Spleen (tissue), 11 donors: ENCODE measurements at regions not wholly inside any gene's neighbourhood (a gene's known extent, or its start where the extent isn't known, plus 50 kb on each side); places are given as distances from the start of the nearest gene placed in this dataset.
A peak's percentile ranks its signal among the peaks of the same experiment; 100 is the strongest.

Experiments
- DNase-seq: peaks from one replicate; pipeline ENCODE4 v3.0.0-alpha.2; 2020
- H3K27ac ChIP-seq, 8 donors: fragments of 200-600 bp; sonication (generic) in 7 of 8; 1 replicate in 4 of 8; 2 replicates in 4 of 8; pipeline versions ENCODE4 v1.5.0 to v1.8.0; 2016 to 2021; ENCODE audit warnings: inconsistent platforms in 4 of 8, mild to moderate bottlenecking in 4 of 8, moderate library complexity in 1 of 8
- H3K27me3 ChIP-seq, 7 donors: fragments of 200-600 bp; sonication (generic) in 6 of 7; replicated peaks in 1 of 7; 1 replicate in 4 of 7; 2 replicates in 3 of 7; pipeline versions ENCODE4 v1.5.0 to v1.8.0; 2016 to 2021; ENCODE audit warnings: inconsistent platforms in 3 of 7, mild to moderate bottlenecking in 1 of 7
- H3K36me3 ChIP-seq, 6 donors: fragments of 200-600 bp; sonication (generic) in 5 of 6; 1 replicate in 4 of 6; 2 replicates in 2 of 6; pipeline versions ENCODE4 v1.5.0 to v1.8.0; 2016 to 2021; ENCODE audit warnings: inconsistent platforms in 2 of 6
- H3K4me1 ChIP-seq, 6 donors: fragments of 200-600 bp; sonication (generic) in 5 of 6; 1 replicate in 3 of 6; 2 replicates in 3 of 6; pipeline versions ENCODE4 v1.5.0 to v1.8.0; 2016 to 2021; ENCODE audit warnings: inconsistent platforms in 3 of 6
- H3K4me3 ChIP-seq, 8 donors: fragments of 200-600 bp; sonication (generic) in 7 of 8; 1 replicate in 4 of 8; 2 replicates in 4 of 8; pipeline versions ENCODE4 v1.5.0 to v1.8.0; 2016 to 2021; ENCODE audit warnings: inconsistent platforms in 4 of 8, mild to moderate bottlenecking in 4 of 8, moderate library complexity in 2 of 8
- H3K9me3 ChIP-seq, 8 donors: fragments of 200-600 bp; sonication (generic) in 7 of 8; 1 replicate in 4 of 8; 2 replicates in 4 of 8; pipeline versions ENCODE4 v1.5.0 to v1.8.0; 2016 to 2021; ENCODE audit warnings: inconsistent platforms in 4 of 8
- CTCF ChIP-seq, 11 experiments: fragments of 200-600 bp in 7 of 11; fragments of 450-650 bp in 4 of 11; sonication (generic) in 4 of 11; IDR thresholded peaks in 8 of 11; conservative IDR thresholded peaks in 3 of 11; 1 replicate in 7 of 11; 2 replicates in 4 of 11; pipeline versions ENCODE4 v1.4.0 to v1.8.0; 2016 to 2021; ENCODE audit warnings: antibody characterized with exemption in 11 of 11, inconsistent platforms in 4 of 11, mild to moderate bottlenecking in 1 of 11
- POLR2A ChIP-seq, 3 donors: fragments of 450-650 bp; IDR thresholded peaks; one replicate each; pipeline ENCODE4 v1.5.1; 2017; ENCODE audit warnings: antibody characterized with exemption in 3 of 3, mild to moderate bottlenecking in 1 of 3
- POLR2AphosphoS5 ChIP-seq, 3 donors: sonication (generic); formaldehyde crosslinking; IDR thresholded peaks; one replicate each; pipeline ENCODE4 v1.5.1; 2017; ENCODE audit warnings: antibody characterized with exemption in 3 of 3
- WGBS, 5 donors: extraction: QIAGEN DNeasy Blood & Tissue Kit in 3 of 5; methylation state at CpG; one replicate each; pipeline versions ENCODE4 v1.1.5 to v1.1.7; 2013 to 2018; 5-methylcytosine and 5-hydroxymethylcytosine counted together
- intact Hi-C: fragments of 100-400 bp; cut with DNase I; formaldehyde crosslinking; loops from one replicate; pipeline ENCODE4 v1.15.0; 2023; ENCODE audit warnings: low total_unique reads
- donor health status: healthy with polysubstance abuse.
- donor health status: DM: no; HTN: no; CAD: no; lungs with moderate emphysema.
- donor health status: DM: no; HTN: no; CAD: no.
- donor health status: Bipolar disorder and iron deficiency.
- donor health status: healthy.
- donor health status: DM: no; HTN: no; CAD: no.
- donor health status: DM: yes; HTN: yes; CAD: no.

- no peak for TF ChIP-seq POLR2A (IDR thresholded peaks at IDR 0.05)
- peak in 2 of 3 donors; percentile 32 to 39 for TF ChIP-seq POLR2AphosphoS5 (IDR thresholded peaks at IDR 0.05)
- H3K4me1 ChIP-seq: peaks cover 2 to 35% (median 6%) of the 10 kb centered on the region in 6 donors
- no peak overlapping the region for H3K4me3 ChIP-seq
- H3K36me3 ChIP-seq: no peaks in the 10 kb centered on the region
- peaks cover 0 to 8% (median 0%) of the 10 kb centered on the region in 7 donors for H3K27me3 ChIP-seq
- H3K9me3 ChIP-seq: no peaks in the 10 kb centered on the region
- peak overlapping the region in 4 of 8 donors; percentile 37 to 58 (median 48) for H3K27ac ChIP-seq
- no peak for DNase-seq
- intact Hi-C loops: no loop called here
- WGBS, 5 donors: 62 to 89% (median 69%) methylated on average over 4 of the region's 4 CpGs
These were observed 179.4 kb downstream of the SNX18 start for GRCh38 chr5:54696931-54697330.

GRCh38 chr5:54696346-54696745 lies 178.8 kb downstream of the SNX18 start:
- TF ChIP-seq POLR2AphosphoS5 (IDR thresholded peaks at IDR 0.05) (no peak), CTCF (IDR thresholded peaks at IDR 0.05 in 8 of 11, conservative IDR thresholded peaks at IDR 0.05 in 3 of 11) (no peak), POLR2A (IDR thresholded peaks at IDR 0.05) (no peak)
- Histone ChIP-seq H3K27ac (peak overlapping the region in 4 of 8 donors; percentile 37 to 58 (median 48)), H3K4me1 (peaks cover 0 to 35% (median 6%) of the 10 kb centered on the region in 6 donors), H3K4me3 (no peak overlapping the region), H3K36me3 (no peaks in the 10 kb centered on the region), H3K9me3 (no peaks in the 10 kb centered on the region), H3K27me3 (peaks cover 0 to 8% (median 0%) of the 10 kb centered on the region in 7 donors)
- 82 to 89% (median 87%) methylated on average over 3 of the region's 3 CpGs for WGBS, 5 donors
- no peak for DNase-seq
- intact Hi-C loops: no loop called here

GRCh38 chr5:54695198-54695966 lies 177.8 kb downstream of the SNX18 start:
- Histone ChIP-seq H3K27ac (peak overlapping the region in 3 of 8 donors; percentile 37 to 58 (median 56)), H3K36me3 (no peaks in the 10 kb centered on the region), H3K9me3 (no peaks in the 10 kb centered on the region), H3K4me3 (no peak overlapping the region), H3K4me1 (peaks cover 0 to 35% (median 6%) of the 10 kb centered on the region in 6 donors), H3K27me3 (peaks cover 0 to 8% (median 0%) of the 10 kb centered on the region in 7 donors)
- WGBS, 5 donors: 76 to 87% (median 83%) methylated on average over 5 of the region's 5 CpGs
- intact Hi-C loops: no loop called here
- no peak for DNase-seq
- TF ChIP-seq CTCF (IDR thresholded peaks at IDR 0.05 in 8 of 11, conservative IDR thresholded peaks at IDR 0.05 in 3 of 11): no peak
- TF ChIP-seq POLR2A (IDR thresholded peaks at IDR 0.05): no peak
- TF ChIP-seq POLR2AphosphoS5 (IDR thresholded peaks at IDR 0.05): no peak

- Histone ChIP-seq H3K4me1 (peaks cover 3 to 46% (median 7%) of the 10 kb centered on the region in 6 donors), H3K9me3 (no peaks in the 10 kb centered on the region), H3K4me3 (no peak overlapping the region), H3K36me3 (no peaks in the 10 kb centered on the region), H3K27me3 (peaks cover 0 to 8% (median 0%) of the 10 kb centered on the region in 7 donors), H3K27ac (peak overlapping the region in 1 of 8 donors; percentile 58)
- DNase-seq: no peak
- WGBS, 5 donors: 92 to 97% (median 94%) methylated on average over 6 to 7 of the region's 7 CpGs
- TF ChIP-seq CTCF (IDR thresholded peaks at IDR 0.05 in 8 of 11, conservative IDR thresholded peaks at IDR 0.05 in 3 of 11) (no peak), POLR2A (IDR thresholded peaks at IDR 0.05) (no peak), POLR2AphosphoS5 (IDR thresholded peaks at IDR 0.05) (no peak)
- intact Hi-C loops: no loop called here
These were observed 176.5 kb downstream of the SNX18 start for GRCh38 chr5:54693936-54694657.
